ENCODE measurements at regions not wholly inside any gene's neighbourhood (a gene's known extent, or its start where the extent isn't known, plus 50 kb on each side); places are given as distances from the start of the nearest gene placed in this dataset.
"Not testable (repeated sequence)": the region's sequence is repeated elsewhere in the genome, so short reads cannot be mapped to it uniquely, and the experiment has no call there.

DNA sequence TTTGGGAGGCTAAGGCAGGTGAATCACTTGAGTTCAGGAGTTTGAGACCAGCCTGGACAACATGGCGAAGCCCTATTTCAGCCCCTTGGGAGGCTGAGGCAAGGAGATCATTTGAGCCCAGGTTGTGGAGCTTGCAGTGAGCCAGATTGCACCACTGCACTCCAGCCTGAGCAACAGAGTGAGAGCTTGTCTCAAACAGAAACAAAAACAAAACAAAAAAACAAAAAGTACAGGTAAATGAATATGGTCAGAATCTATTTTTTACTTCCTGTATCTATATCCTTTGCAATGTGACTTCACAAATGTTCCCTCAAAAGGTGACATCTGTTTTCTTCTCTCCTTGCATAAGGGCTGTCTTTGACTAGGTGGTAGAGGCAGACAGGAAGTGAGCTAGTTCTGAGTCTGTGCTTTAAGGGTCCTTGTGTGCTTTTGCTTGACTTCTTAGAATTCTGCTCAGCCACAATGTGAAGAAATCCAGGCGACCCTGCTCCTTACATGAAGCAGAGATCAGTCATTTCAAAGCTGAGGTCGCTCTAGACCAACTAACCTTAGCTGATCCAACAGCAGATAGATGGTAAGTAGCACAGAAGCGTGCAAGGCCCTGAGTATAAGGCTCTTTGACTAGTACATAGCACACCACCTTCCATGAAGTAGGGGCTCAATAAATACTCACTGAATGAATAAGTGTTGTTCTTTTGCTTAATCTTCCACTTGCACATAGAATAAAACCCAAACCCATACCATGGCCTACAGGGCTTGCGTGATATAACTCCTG is 423.2 kb upstream of the PCDH15 start:
- no peak for FAIRE-seq

DNA sequence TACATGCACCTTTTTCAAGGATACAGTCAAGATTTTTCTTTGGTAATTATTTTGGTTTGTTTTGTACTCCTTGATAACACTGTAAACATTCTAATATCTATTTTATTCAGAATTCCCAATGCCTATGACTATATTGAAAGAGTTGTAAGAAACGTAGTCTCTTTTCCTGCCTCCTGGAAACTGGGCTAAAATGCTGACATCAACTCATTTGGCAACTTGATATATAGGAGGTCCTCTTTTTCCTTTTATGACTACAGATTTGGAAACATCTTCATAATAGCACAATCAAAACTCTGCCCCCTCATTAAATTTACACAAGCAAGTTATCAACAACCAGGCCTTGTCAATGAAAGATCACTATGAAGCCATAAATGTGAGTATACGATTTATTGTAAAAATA is 422.3 kb upstream of the PCDH15 start:
- FAIRE-seq: no peak

DNA sequence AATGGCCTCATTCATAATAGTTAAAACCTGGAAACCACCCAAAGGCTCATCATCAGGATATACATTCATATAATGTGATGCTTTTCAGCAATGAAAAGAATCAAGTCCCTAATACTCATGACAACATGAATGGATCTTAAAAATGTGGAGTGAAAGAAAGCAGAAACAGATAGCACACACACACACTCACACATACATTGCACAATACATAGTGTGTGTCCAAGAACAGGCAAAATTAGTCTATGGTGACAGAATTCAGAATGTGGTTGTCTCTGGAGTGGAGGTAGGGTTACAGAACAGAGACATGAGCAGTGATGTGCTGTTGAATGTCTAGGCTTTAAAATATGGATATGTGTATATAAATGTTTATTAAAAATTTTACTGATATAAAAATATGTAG is 419.9 kb upstream of the PCDH15 start:
- FAIRE-seq: no peak

DNA sequence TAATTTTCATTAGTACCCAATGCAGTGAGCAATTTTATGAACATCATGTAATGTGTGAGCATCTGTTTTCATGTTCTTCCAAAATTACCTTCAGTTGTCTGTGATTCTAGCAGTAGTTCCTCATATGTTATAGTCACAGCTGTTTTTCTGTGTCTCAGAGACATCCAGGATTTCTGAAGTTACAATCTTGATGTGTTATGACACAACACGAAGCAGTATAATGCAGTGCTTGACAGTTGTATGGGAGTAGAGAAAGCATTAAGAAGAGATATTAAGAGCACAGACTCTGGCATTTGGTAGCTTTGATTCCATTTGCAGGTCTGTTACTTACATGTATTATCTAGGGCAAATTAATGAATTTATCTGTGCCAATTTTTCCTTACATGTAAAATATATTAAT is 414.7 kb upstream of the PCDH15 start:
- FAIRE-seq: no peak

DNA sequence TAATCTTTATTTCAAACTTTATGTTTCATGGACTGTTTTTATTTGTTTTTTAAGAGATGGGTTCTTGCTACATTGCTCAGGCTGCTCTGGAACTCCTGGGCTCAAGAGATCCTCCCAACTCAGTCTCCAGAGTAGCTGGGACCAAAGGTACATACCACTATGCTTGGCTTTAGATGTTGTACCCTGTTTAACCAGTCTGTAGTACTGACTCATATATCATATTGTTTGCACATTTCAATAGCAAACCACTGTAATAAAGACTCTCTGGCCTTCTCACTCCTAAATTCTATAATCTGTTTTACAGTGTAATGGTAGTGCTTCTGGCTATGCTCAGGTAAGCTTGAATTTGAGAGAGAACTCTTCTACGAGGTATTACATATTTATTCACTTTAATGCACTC is 413.6 kb upstream of the PCDH15 start:
- FAIRE-seq: no peak

DNA sequence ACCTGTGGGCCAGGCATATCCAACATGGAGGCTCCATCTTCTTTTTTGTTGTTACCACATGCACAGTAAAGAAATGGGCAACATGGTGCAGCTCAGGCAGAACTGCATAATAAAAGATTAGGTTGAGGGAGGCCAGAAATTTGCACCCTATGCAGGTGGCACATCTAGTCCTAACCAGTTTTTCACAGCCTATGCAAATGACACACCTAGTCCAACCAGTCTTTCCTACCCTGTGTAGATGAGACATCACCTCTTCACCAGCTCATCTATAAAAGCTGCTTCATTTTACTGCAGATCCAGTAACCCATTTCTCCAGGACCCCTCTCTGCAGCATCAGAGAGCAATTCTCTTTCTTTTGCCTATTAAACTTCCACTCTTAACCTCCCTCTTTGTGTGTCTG is 411.0 kb upstream of the PCDH15 start:
- FAIRE-seq: no peak

DNA sequence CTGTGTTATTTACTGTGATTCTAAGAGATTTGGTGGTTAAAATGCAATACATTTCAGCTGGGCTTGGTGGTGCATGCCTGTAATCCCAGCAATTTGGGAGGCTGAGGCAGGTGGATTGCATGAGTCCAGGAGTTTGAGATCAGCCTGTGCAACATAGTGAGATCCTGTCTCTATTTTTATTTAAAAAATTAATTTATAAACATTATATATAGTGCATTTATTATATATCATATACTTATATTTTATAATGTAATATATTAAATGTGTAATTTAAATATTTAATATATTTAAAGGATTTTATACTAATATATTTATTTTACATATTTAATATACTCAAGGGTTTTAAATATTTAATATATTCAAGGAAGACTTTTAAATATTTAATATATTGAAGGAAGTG is 402.8 kb upstream of the PCDH15 start:
- peak; percentile 89 for FAIRE-seq

DNA sequence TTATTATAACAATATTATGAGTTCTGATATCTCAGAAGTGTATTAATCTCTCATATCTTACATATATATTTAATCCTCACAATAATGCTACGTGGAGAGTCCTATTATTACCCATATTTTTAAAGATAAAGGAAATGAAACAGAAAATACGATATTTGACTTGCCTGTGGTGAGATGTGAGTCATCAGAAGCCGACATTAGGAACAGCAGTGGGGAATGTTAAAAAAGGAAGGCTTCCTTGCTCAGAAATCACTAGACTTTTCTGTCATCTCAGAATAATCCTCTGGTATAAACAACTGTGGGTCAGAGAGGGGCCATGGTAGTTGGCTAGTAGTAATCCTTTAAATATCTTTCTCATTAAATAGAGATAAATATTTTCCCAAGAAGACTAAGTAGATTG is 402.3 kb upstream of the PCDH15 start:
- FAIRE-seq: no peak

DNA sequence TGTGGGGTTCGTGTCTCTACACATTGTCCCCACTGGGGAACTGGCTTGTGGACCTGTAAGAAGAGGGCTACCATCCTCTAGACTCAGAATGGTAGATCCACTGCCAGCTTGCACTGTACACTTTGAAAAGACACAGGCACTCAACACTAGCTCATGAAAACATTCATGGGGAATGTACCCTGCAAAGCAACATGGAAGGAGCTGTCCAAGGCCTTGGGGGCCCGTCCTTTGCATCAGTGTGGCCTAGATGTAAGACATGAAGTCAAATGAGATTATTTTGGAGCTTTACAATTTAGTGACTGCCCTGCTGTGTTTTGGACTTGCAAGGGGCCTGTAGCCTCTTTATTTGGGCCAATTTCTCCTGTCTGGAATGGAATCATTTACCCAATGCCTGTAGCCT is 399.0 kb upstream of the PCDH15 start:
- FAIRE-seq: no peak

DNA sequence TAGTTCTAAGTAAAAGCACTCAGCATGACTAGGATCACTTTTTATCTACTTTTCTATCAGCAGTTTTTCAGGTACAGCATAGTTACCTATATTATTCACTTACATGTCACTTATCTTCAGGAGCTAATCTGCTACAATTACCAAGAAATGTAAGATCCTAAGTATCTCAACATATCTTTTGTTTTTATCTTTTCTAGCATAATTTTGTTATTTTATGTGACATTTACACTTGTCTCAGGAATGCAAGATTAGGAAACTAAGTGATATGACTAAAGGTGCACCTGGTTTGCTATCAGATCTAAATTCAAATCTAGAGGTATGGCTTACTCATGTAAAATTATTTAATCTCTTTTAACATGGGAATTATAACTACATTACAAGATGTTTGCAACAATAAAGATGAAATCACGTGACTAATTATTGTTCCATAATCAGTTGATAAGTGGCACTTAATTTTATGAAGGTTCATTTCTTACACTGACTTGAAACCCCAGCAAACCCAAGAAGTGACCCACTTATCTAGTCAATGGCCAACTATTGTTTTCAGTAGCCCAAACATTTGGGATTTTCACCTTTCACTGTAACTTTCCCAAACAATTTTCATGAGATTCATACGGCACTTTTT is 390.3 kb upstream of the PCDH15 start:
- no peak for FAIRE-seq

DNA sequence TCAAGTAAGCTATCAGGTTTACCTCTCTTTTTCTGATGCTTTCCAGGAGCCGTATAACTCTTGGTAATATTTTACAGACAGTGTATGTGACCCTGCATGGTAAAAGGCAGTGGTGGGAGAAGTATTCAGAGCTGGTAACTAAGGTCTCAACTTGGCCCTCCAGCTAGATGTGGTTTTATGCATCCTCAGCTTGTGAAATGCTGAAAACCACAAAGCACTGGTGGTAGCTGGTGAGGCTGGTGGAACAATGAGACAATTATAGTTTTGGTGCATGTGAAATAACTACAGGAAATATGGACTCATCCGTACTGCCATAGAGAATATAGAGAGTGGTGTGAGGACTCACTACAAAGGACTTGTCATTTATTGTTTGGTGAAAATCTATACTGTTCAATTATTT is 383.0 kb upstream of the PCDH15 start:
- no peak for FAIRE-seq

DNA sequence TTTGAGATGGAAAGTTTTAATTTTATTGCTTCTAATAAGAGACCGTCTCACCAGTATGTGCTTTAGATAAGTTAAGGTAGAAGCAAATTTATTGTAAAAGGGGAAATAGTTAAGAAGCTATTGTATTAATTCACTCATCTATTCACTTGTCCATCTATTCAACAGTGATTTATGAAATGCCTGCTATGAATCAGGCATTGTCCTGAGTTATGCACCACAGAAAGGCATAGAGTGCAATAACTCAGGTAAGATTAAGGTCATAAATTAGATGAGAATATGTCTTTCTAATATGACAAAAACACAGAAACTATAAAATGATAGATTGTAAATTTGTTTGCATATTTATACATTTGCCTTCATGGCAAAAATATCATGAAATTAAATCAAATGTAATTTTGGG is 379.3 kb upstream of the PCDH15 start:
- FAIRE-seq: no peak

DNA sequence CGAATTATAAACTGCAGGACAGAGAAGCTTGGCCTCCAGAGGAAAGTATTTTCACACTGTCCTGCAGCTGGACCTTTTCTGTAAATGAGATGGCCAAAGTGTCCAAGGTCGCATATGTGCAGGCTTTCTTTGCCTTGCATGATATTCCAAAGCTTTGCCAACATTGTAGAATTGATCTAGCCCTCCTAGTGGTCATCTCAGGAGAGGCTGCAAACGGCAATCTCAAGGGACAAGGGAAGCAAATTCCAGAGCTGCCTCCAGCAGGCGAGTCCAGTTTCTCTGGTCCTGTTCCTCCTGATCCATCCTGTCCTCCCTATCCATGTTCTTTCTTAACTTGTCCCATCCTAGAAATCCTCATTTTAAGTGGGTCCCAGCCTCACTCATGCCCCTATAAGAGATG is 373.4 kb upstream of the PCDH15 start:
- FAIRE-seq: no peak

DNA sequence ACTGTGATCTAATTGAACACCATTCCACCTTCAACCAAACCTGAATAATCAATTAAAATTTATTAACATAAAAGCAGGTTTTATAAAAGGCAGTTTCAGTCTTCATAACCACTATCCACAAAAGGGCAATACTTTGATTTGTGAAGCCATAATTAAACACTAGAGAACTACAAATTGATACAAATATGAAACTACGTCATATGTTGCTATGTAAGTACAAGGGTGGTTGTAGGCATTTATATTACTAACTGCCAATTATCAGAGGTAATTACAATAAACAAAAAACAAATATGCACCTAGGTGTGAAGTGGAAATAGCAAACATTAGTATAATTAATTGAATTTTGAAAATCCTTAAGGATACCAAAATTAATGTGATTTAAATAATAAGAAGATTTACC is 368.5 kb upstream of the PCDH15 start:
- FAIRE-seq: no peak

DNA sequence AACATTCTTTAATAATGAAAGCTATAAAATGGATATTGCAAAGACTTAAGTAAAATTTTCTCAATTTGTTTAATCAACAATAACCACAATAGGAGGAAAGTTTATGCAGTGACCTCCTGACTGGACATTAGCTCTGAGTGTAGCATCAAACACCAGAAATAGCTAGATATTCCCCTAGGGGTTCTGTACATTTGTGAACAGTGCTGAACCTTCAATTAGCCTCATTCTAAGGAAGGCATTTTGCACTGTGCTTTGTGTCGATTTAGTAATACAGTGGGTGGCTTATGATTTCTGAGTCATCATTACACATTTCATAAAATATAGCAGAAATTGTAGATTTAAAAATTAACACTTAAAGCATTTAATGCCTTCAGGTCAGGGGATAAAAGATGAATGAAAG is 367.3 kb upstream of the PCDH15 start:
- FAIRE-seq: no peak

DNA sequence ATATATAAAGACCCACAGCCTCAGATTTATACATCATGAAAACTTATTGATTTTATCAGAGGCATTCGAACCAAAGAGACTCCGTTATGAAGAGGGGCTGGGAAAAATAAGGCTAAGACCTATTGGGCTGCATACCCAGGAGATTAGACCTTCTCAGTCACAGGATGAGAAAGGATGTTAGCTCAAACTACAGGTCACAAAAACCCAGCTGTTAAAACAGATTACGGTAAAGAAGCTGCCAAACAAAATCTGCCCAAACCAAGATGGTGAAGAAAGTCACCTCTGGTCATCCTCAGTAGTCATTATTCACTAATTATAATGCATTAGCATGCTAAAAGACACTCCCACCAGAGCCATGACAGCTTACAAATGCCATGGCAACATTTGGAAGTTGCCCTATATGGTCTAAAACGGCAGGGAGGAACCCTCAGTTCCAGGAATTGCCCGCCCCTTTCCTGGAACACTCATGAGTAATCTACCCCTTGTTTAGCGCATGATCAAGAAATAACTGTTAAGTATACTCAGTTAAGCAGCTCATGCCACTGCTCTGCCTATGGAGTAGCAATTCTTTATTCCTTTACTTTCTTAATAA is 362.5 kb upstream of the PCDH15 start:
- no peak for FAIRE-seq

DNA sequence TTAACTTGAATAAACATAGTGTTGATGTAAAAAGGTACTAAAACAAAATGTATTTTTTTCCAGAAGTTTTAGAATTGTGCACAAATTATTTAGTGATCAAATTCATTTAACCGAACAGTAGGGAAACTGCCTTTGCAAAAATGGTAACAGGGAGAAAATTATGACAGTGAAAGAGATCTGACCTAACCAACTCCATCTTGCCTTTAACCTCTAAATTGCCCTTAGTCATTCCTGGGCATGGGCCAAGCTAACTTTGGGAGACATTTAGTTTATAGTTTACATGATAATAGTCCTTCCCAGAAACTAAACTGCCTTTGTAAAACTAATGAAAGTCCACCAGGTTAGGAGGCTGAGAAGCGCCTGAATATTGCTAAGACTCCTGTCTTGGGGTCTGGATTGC is 361.3 kb upstream of the PCDH15 start:
- not testable (repeated sequence) for FAIRE-seq

DNA sequence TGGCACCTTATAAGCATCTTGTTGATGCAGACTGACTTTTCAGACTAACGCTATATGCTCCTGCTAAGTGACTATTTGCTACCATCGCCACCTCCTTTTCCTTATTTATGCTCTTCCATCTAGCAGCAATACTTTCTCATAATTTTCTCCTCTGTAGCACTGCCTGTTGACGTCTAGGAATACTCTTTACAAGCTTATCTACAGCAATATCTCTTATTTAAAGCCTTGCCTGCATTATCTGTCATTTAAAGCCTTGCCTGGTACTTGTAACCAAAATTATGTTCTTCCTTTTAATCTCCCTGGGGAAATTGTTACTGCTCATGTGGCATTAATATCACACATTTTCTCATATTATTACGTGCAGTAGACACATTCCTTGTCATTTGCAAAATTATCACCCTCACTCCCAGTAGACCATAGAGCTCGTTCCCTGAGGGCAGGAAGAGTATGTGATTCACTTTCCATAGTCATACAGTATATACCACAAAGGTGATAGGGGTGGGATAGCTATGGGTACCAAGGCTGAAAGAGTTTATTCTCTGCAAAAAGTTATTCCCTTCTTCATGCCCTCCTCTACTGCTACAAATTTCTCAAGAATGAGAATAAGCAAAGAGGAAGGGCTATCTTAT is 359.7 kb upstream of the PCDH15 start:
- no peak for FAIRE-seq

DNA sequence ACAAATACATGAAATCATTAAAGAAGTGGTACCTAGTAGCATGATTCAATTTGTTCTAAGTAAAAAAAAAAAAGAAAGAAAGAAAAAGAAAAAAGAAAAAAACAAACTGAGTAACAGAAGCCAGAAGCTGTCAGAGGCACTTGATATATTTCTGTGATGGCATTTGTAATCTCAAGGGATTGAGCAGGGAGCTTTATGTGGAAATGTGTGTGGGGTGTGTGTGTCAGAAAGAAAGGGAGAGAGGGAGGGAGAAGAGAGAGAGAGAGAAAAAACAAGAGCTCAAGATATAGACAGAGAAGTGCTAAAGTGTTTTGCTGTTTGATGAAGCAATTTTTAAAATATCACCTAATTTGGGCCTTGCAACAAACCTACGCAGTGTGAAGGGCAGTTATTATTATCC is 357.6 kb upstream of the PCDH15 start:
- FAIRE-seq: no peak

DNA sequence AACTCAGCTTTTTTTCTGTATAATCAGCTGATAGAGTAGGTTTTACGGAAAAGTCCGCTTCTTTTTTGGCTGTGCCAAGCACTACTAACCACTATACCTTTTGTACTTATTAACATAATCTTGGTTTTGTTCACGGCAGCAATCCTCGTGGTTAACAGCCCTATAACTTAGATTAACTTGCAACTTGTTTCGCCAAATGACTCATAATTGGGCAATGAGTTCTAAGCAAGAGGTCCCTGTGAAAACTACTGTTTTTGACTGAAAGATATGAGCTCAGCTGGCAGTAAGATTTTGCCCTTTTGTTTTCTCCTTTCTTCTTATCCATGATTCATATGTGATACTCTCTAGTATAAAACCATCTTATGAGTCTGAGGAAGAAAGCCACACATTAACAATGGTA is 345.0 kb upstream of the PCDH15 start:
- FAIRE-seq: no peak

DNA sequence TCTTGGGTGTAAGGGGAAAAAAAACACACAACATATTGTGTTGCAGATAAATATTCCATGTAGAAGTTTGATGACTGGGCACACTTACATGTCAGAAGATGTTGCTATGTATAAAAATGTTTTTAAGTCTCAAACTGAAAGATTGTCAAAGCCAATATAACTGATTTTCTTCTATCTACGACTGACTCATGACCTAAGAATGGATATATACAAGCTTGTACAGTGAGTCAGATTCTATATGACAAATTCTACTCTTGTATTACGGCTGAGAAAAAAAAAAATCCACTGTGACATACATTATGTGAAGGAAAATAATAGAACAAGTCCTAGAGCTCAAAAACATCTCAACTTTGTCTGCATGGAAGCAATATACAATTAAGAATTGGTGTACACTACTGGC is 343.0 kb upstream of the PCDH15 start:
- FAIRE-seq: no peak

DNA sequence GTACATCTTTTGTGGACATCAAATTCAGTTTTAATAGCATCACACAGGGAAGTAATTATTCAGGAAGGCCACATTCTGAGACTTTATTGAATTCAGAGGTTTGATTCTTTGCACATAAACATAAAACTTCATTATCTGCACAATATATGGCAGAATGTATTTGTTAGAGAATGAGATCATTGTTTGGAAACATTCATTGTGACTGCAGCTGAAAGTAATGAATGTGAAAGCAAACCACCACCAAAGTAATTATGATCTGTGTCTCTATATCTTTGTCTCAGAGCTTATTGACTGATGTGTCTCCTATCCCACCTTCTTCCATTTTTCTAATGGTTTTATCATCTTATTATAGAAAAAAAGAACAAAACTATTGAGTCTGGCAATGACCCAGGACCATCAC is 340.9 kb upstream of the PCDH15 start:
- FAIRE-seq: no peak

DNA sequence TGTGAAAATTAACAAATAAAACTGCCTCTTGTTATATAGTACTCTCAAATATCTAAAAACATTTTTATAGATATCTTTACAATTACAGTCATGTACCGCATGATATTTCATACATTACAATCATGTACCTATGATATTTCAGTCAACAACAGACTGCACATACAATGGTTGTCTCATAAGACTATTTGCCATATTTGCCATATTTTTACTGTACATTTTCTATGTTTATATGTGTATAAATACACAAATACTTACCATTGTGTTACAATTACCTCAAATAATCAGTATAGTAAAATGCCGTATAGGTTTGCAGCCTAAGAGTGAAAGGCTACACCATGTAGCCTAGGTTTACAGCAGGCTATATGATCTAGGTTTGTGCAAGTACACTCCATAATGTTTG is 336.0 kb upstream of the PCDH15 start:
- no peak for FAIRE-seq

DNA sequence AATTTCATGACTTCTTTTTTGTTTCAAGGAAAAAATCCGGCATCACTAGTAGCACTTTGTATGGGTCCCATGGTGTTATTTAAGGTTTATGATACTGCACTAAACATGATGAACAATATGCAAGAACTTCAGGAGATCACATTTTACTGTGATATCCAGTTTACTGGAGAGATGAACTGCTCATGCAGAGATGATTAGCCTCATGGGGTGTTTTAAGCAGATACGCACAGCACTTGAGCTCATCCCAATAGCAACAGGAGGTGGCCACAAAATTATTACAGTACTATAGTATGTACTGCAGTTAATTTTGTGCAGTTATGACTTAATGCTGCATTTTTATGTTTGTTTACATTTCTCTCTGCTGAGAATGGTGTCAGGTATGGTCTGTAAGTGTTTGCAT is 303.7 kb upstream of the PCDH15 start:
- FAIRE-seq: no peak
